GM18499 (cell line): ENCODE measurements at regions not wholly inside any gene's neighbourhood (a gene's known extent, or its start where the extent isn't known, plus 50 kb on each side); places are given as distances from the start of the nearest gene placed in this dataset.

Experiments used
- ATAC-seq: cut with Tn5 transposase; IDR thresholded peaks from one replicate; pipeline ENCODE4 v1.9.1; 2021; ENCODE audit warnings: moderate number of reproducible peaks; ENCODE audit not compliant: insufficient read depth, unreplicated experiment

GRCh38 chr4:171202908-171203307 lies 610.3 kb upstream of the GALNTL6 start:
- no peak for ATAC-seq

- no peak for ATAC-seq
These were observed 626.5 kb upstream of the GALNTL6 start for GRCh38 chr4:171186700-171187099.

- ATAC-seq: no peak
These were observed 632.1 kb upstream of the GALNTL6 start for GRCh38 chr4:171181090-171181489.

GRCh38 chr4:171170671-171171070 lies 642.5 kb upstream of the GALNTL6 start:
- ATAC-seq: no peak

GRCh38 chr4:171169396-171169795 lies 643.8 kb upstream of the GALNTL6 start:
- ATAC-seq: no peak

GRCh38 chr4:171162478-171162877 lies 650.7 kb upstream of the GALNTL6 start:
- ATAC-seq: no peak

- ATAC-seq: no peak
These were observed 655.6 kb upstream of the GALNTL6 start for GRCh38 chr4:171157462-171158082.

GRCh38 chr4:171142639-171143038 lies 670.6 kb upstream of the GALNTL6 start:
- no peak for ATAC-seq

GRCh38 chr4:171142045-171142444 lies 671.2 kb upstream of the GALNTL6 start:
- no peak for ATAC-seq

- no peak for ATAC-seq
These were observed 682.9 kb upstream of the GALNTL6 start for GRCh38 chr4:171130256-171130801.

GRCh38 chr4:171118091-171118490 lies 695.1 kb upstream of the GALNTL6 start:
- no peak for ATAC-seq

- no peak for ATAC-seq
These were observed 695.7 kb upstream of the GALNTL6 start for GRCh38 chr4:171117457-171117856.

GRCh38 chr4:171101845-171102244 lies 711.4 kb upstream of the GALNTL6 start:
- ATAC-seq: no peak

- no peak for ATAC-seq
These were observed 726.1 kb upstream of the GALNTL6 start for GRCh38 chr4:171087089-171087488.

GRCh38 chr4:171067422-171067821 lies 745.8 kb upstream of the GALNTL6 start:
- ATAC-seq: no peak

GRCh38 chr4:171049380-171049779 lies 763.8 kb upstream of the GALNTL6 start:
- no peak for ATAC-seq

- ATAC-seq: no peak
These were observed 770.1 kb upstream of the GALNTL6 start for GRCh38 chr4:171042989-171043524.

- no peak for ATAC-seq
These were observed 777.3 kb upstream of the GALNTL6 start for GRCh38 chr4:171035909-171036308.

GRCh38 chr4:171031338-171031737 lies 781.9 kb upstream of the GALNTL6 start:
- ATAC-seq: no peak

GRCh38 chr4:171025776-171026175 lies 787.4 kb upstream of the GALNTL6 start:
- no peak for ATAC-seq

- no peak for ATAC-seq
These were observed 787.9 kb upstream of the GALNTL6 start for GRCh38 chr4:171025343-171025742.

- ATAC-seq: no peak
These were observed 788.4 kb upstream of the GALNTL6 start for GRCh38 chr4:171024720-171025303.
